Fibroblast of gingiva (primary cell): ENCODE measurements at regions not wholly inside any gene's neighbourhood (a gene's known extent, or its start where the extent isn't known, plus 50 kb on each side); places are given as distances from the start of the nearest gene placed in this dataset.
"Not testable (repeated sequence)": the region's sequence is repeated elsewhere in the genome, so short reads cannot be mapped to it uniquely, and the experiment has no call there.

Experiments used
- DNase-seq: peaks from one replicate; pipeline ENCODE4 v3.0.0-alpha.2; 2011; ENCODE audit warnings: low read depth

- DNase-seq: no peak
These were observed 243.5 kb upstream of the FANCL start for GRCh38 chr2:58484629-58485028.

- DNase-seq: no peak
These were observed 243.1 kb upstream of the FANCL start for GRCh38 chr2:58484221-58484620.

GRCh38 chr2:58483307-58483706 is 242.2 kb upstream of the FANCL start:
- no peak for DNase-seq

GRCh38 chr2:58481670-58482069 is 240.5 kb upstream of the FANCL start:
- no peak for DNase-seq

- no peak for DNase-seq
These were observed 239.0 kb upstream of the FANCL start for GRCh38 chr2:58480141-58480540.

GRCh38 chr2:58479535-58480140 is 238.5 kb upstream of the FANCL start:
- DNase-seq: no peak

- no peak for DNase-seq
These were observed 235.4 kb upstream of the FANCL start for GRCh38 chr2:58476556-58476955.

GRCh38 chr2:58475756-58476155 is 234.6 kb upstream of the FANCL start:
- DNase-seq: no peak

- DNase-seq: no peak
These were observed 232.0 kb upstream of the FANCL start for GRCh38 chr2:58473165-58473564.

GRCh38 chr2:58466804-58467203 is 225.7 kb upstream of the FANCL start:
- no peak for DNase-seq

GRCh38 chr2:58466021-58466420 is 224.9 kb upstream of the FANCL start:
- not testable (repeated sequence) for DNase-seq

- no peak for DNase-seq
These were observed 219.5 kb upstream of the FANCL start for GRCh38 chr2:58460670-58461069.

GRCh38 chr2:58449286-58450010 is 208.3 kb upstream of the FANCL start:
- DNase-seq: no peak

GRCh38 chr2:58448845-58449244 is 207.7 kb upstream of the FANCL start:
- DNase-seq: no peak

GRCh38 chr2:58448065-58448507 is 207.0 kb upstream of the FANCL start:
- peak; percentile 49 for DNase-seq

GRCh38 chr2:58447586-58447985 is 206.5 kb upstream of the FANCL start:
- no peak for DNase-seq

- no peak for DNase-seq
These were observed 200.5 kb upstream of the FANCL start for GRCh38 chr2:58441643-58442042.

GRCh38 chr2:58436872-58437271 is 195.7 kb upstream of the FANCL start:
- DNase-seq: no peak

- DNase-seq: no peak
These were observed 194.1 kb upstream of the FANCL start for GRCh38 chr2:58435246-58435645.

GRCh38 chr2:58434692-58435091 is 193.6 kb upstream of the FANCL start:
- DNase-seq: no peak

GRCh38 chr2:58432491-58433170 is 191.5 kb upstream of the FANCL start:
- DNase-seq: no peak

GRCh38 chr2:58429014-58429875 is 188.1 kb upstream of the FANCL start:
- no peak for DNase-seq
